ENCODE measurements at regions not wholly inside any gene's neighbourhood (a gene's known extent, or its start where the extent isn't known, plus 50 kb on each side); places are given as distances from the start of the nearest gene placed in this dataset.

- TF ChIP-seq CTCF (conservative IDR thresholded peaks at IDR 0.05; ENCODE audit: low read depth, low read length) (no peak), EZH2phosphoT487 (IDR thresholded peaks at IDR 0.05; ENCODE audit: borderline replicate concordance, low read length) (no peak)
These were observed 189.1 kb downstream of the BMP4 start for GRCh38 chr14:53767566-53767965.

Measured in PC-3 (cell line).